HFF-Myc (cell line): ENCODE measurements at regions not wholly inside any gene's neighbourhood (a gene's known extent, or its start where the extent isn't known, plus 50 kb on each side); places are given as distances from the start of the nearest gene placed in this dataset.

Source experiments
- DNase-seq: peaks from one replicate; pipeline ENCODE4 v3.0.0-alpha.2; 2011; ENCODE audit warnings: low read depth; ENCODE audit errors: extremely low read depth
- H3K4me3 ChIP-seq: replicated peaks from 2 replicates; pipeline ENCODE4 v1.5.1; 2011; ENCODE audit warnings: low read depth, mild to moderate bottlenecking, control low read depth, low read length
- TF ChIP-seq, protein P1 (sequence below): IDR thresholded peaks from 2 replicates; pipeline ENCODE4 v1.5.1; 2012; ENCODE audit warnings: mild to moderate bottlenecking, low read depth, low read length, control low read depth; ENCODE audit errors: missing control alignments

- no peak for DNase-seq
- TF ChIP-seq, protein P1, sequence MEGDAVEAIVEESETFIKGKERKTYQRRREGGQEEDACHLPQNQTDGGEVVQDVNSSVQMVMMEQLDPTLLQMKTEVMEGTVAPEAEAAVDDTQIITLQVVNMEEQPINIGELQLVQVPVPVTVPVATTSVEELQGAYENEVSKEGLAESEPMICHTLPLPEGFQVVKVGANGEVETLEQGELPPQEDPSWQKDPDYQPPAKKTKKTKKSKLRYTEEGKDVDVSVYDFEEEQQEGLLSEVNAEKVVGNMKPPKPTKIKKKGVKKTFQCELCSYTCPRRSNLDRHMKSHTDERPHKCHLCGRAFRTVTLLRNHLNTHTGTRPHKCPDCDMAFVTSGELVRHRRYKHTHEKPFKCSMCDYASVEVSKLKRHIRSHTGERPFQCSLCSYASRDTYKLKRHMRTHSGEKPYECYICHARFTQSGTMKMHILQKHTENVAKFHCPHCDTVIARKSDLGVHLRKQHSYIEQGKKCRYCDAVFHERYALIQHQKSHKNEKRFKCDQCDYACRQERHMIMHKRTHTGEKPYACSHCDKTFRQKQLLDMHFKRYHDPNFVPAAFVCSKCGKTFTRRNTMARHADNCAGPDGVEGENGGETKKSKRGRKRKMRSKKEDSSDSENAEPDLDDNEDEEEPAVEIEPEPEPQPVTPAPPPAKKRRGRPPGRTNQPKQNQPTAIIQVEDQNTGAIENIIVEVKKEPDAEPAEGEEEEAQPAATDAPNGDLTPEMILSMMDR = no peak
- no peak overlapping the region for H3K4me3 ChIP-seq
These were observed 98.8 kb downstream of the ADCYAP1 start for GRCh38 chr18:1003499-1003898.

DNA sequence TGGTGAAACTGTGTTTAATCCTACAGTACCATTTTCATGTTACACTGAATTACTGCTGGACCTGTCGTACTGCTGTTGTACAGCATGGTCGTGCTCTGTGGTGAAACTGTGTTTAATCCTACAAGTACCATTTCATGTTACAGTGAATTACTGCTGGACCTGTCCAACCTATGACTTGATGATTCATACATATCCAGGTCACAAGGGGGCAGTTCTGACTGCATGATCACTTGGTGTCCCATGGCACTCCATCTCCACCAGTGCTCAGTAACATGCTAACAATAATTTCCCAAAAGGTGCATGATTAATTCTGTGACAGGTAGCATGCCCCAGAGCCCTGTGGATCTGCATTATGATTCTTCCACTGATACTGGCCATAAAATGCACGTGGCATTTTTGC is 101.6 kb downstream of the ADCYAP1 start:
- TF ChIP-seq, protein P1 = no peak
- no peak for DNase-seq
- H3K4me3 ChIP-seq = no peak overlapping the region

DNA sequence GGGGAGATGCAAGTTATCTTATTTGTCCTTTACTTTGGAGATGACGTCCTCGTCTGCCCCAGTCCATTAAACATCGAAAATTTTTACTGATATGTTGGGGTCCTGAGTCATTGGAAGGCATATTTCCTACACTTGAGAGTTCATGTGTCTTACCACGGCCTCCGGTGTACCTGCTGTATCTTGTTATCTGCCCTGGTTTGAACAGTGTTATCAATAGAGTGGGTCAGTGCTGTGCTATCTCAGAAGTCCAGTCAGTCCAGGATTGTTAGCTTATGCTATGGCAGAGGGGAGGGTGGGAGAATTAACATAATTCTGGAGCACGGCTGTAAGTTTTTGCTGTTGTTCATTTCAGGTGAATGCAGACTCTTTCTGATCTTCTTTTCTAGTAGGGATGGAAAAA is 102.3 kb downstream of the ADCYAP1 start:
- no peak overlapping the region for H3K4me3 ChIP-seq
- TF ChIP-seq, protein P1 = no peak
- no peak for DNase-seq

DNA sequence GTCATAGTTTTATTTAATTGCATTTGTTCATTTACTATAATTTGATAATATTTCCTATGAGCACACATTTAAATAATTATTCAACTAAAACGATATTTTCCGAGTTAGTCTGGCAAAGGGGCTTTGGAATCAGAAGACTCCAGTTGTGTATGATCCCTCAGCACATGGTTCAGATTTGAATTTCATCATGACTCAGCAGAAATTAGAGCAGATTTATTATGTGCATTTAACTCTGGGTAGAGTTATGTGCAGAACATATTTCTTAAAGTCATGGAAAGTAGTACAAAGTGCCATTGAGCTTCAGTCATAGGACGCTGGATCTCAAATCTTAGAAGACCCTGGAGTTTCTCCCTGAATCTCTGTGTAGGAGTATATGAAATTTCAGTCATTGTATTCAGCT is 106.7 kb downstream of the ADCYAP1 start:
- no peak overlapping the region for H3K4me3 ChIP-seq
- DNase-seq = no peak
- TF ChIP-seq, protein P1 = no peak

DNA sequence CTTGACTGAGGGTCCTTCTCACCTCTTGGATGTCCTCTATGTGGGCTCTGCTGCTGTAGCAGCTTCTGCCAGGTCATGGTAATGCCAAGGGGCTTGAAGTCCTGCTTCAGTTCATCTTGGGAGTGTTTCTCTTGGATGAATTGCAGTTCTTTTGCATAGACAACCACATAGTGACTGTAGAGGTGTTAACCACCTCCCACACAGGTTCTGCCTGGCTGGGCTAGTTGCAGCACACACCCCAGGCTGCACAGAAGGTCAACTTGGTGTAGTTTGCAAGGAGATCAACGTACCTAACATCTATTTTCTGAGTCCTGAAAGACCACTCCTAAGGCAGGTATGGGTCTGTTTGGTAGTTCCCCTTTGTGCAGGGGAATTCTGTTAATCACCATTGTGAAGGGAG is 108.1 kb downstream of the ADCYAP1 start:
- TF ChIP-seq, protein P1 = no peak
- no peak for DNase-seq
- no peak overlapping the region for H3K4me3 ChIP-seq

- no peak overlapping the region for H3K4me3 ChIP-seq
- no peak for DNase-seq
- TF ChIP-seq, protein P1 = no peak
These were observed 109.3 kb downstream of the ADCYAP1 start for GRCh38 chr18:1013951-1014350.

- H3K4me3 ChIP-seq = no peak overlapping the region
- DNase-seq = no peak
- TF ChIP-seq, protein P1 = no peak
These were observed 109.8 kb downstream of the ADCYAP1 start for GRCh38 chr18:1014509-1014908.
